GM18870 (cell line): ENCODE measurements at regions not wholly inside any gene's neighbourhood (a gene's known extent, or its start where the extent isn't known, plus 50 kb on each side); places are given as distances from the start of the nearest gene placed in this dataset.
"Not testable (repeated sequence)": the region's sequence is repeated elsewhere in the genome, so short reads cannot be mapped to it uniquely, and the experiment has no call there.

Experiments used
- ATAC-seq: cut with Tn5 transposase; IDR thresholded peaks from one replicate; pipeline ENCODE4 v1.9.1; 2021; ENCODE audit warnings: moderate library complexity; ENCODE audit not compliant: unreplicated experiment

GRCh38 chr16:72464597-72465368 is 292.8 kb upstream of the PMFBP1 start:
- no peak for ATAC-seq

- no peak for ATAC-seq
These were observed 292.1 kb upstream of the PMFBP1 start for GRCh38 chr16:72464052-72464451.

- ATAC-seq, result no peak
These were observed 286.1 kb upstream of the PMFBP1 start for GRCh38 chr16:72458035-72458434.

- no peak for ATAC-seq
These were observed 285.4 kb upstream of the PMFBP1 start for GRCh38 chr16:72457243-72457940.

GRCh38 chr16:72455743-72456659 is 284.0 kb upstream of the PMFBP1 start:
- no peak for ATAC-seq

GRCh38 chr16:72453856-72454255 is 281.9 kb upstream of the PMFBP1 start:
- not testable (repeated sequence) for ATAC-seq

- ATAC-seq, result no peak
These were observed 272.7 kb upstream of the PMFBP1 start for GRCh38 chr16:72444696-72445095.

- no peak for ATAC-seq
These were observed 271.9 kb upstream of the PMFBP1 start for GRCh38 chr16:72443809-72444208.

- ATAC-seq, result no peak
These were observed 270.6 kb upstream of the PMFBP1 start for GRCh38 chr16:72442385-72443158.

GRCh38 chr16:72437891-72438290 is 265.9 kb upstream of the PMFBP1 start:
- no peak for ATAC-seq

GRCh38 chr16:72434159-72434558 is 262.2 kb upstream of the PMFBP1 start:
- no peak for ATAC-seq

GRCh38 chr16:72430121-72430520 is 258.2 kb upstream of the PMFBP1 start:
- ATAC-seq, result no peak

GRCh38 chr16:72429671-72430081 is 257.7 kb upstream of the PMFBP1 start:
- ATAC-seq, result no peak

GRCh38 chr16:72428681-72429376 is 256.9 kb upstream of the PMFBP1 start:
- no peak for ATAC-seq

- no peak for ATAC-seq
These were observed 255.9 kb upstream of the PMFBP1 start for GRCh38 chr16:72427783-72428331.

GRCh38 chr16:72427051-72427782 is 255.3 kb upstream of the PMFBP1 start:
- ATAC-seq, result no peak

- ATAC-seq, result no peak
These were observed 254.4 kb upstream of the PMFBP1 start for GRCh38 chr16:72426386-72426785.

GRCh38 chr16:72425571-72426341 is 253.8 kb upstream of the PMFBP1 start:
- ATAC-seq, result no peak
